ENCODE measurements at regions not wholly inside any gene's neighbourhood (a gene's known extent, or its start where the extent isn't known, plus 50 kb on each side); places are given as distances from the start of the nearest gene placed in this dataset.
A peak's percentile ranks its signal among the peaks of the same experiment; 100 is the strongest.

GRCh38 chr12:67019070-67019469 is 250.1 kb upstream of the CAND1 start (continued):
- no peak for TF ChIP-seq PRDM6 (tag by site-specific recombination; IDR thresholded peaks at IDR 0.05)
- no peak for TF ChIP-seq ZBTB44 (tag by site-specific recombination; IDR thresholded peaks at IDR 0.05)
- TF ChIP-seq ZNF658 (tag by site-specific recombination; IDR thresholded peaks at IDR 0.05) = no peak
- TF ChIP-seq ZNF707 (tag by site-specific recombination; IDR thresholded peaks at IDR 0.05) = no peak
- no peak for TF ChIP-seq AEBP2 (tag by site-specific recombination; IDR thresholded peaks at IDR 0.05; ENCODE audit: borderline replicate concordance)
- TF ChIP-seq ZNF223 (tag by site-specific recombination; IDR thresholded peaks at IDR 0.05) = no peak
- TF ChIP-seq ZNF19 (tag by site-specific recombination; IDR thresholded peaks at IDR 0.05; ENCODE audit: low read depth) = no peak
- no peak for TF ChIP-seq ZNF660 (tag by site-specific recombination; IDR thresholded peaks at IDR 0.05)

- Histone ChIP-seq H3K9me3 (ENCODE audit: control insufficient read depth, insufficient read depth, low read depth, low read length) (no peaks in the 10 kb centered on the region), H3K4me1 (ENCODE audit: control insufficient read depth, insufficient read depth, low read length) (peaks cover 9% of the 10 kb centered on the region), H3K36me3 (ENCODE audit: control insufficient read depth in 2 of 2, insufficient read depth in 1 of 2, low read length in 2 of 2) (no peaks in the 10 kb centered on the region), H3K27ac (ENCODE audit: extremely low read depth, low read depth, low read length) (no peak overlapping the region), H3K4me3 (ENCODE audit: low read depth, low read length) (no peak overlapping the region)
- POLR2A ChIA-PET = interaction anchor here (1.5 kb wide), 1 partner anchor 244 kb away, joined by 4 read pairs; the partner anchor contains the start of gene CAND1
- TF ChIP-seq OSR2 (tag by site-specific recombination; IDR thresholded peaks at IDR 0.05) = no peak
- TF ChIP-seq ZNF26 (tag by site-specific recombination; IDR thresholded peaks at IDR 0.05) = no peak
- no peak for TF ChIP-seq ZBTB6 (tag by site-specific recombination; IDR thresholded peaks at IDR 0.05)
- TF ChIP-seq ZNF660 (tag by site-specific recombination; IDR thresholded peaks at IDR 0.05) = peak; percentile 59; the same call in 1 of the 2 replicates
- TF ChIP-seq TSHZ1 (tag by site-specific recombination; IDR thresholded peaks at IDR 0.05; ENCODE audit: borderline replicate concordance) = no peak
- no peak for TF ChIP-seq EGR2 (tag by site-specific recombination; IDR thresholded peaks at IDR 0.05; ENCODE audit: low read depth)
- peak; percentile 31; the same call in 1 of the 2 replicates for TF ChIP-seq ZNF335 (tag by site-specific recombination; conservative IDR thresholded peaks at IDR 0.05)
- peak; percentile 60 for TF ChIP-seq ZNF654 (tag by site-specific recombination; IDR thresholded peaks at IDR 0.05; ENCODE audit: low read depth)
- 0 out of 2 replicates have a peak, but pooled peaks have one; percentile 12 for TF ChIP-seq ZNF366 (tag by site-specific recombination; conservative IDR thresholded peaks at IDR 0.05)
- TF ChIP-seq ZNF843 (tag by site-specific recombination; IDR thresholded peaks at IDR 0.05) = no peak
- TF ChIP-seq ZNF394 (tag by site-specific recombination; IDR thresholded peaks at IDR 0.05; ENCODE audit: borderline replicate concordance) = peak; percentile 18; the same call in 1 of the 2 replicates
- TF ChIP-seq CTCF (tag by site-specific recombination; IDR thresholded peaks at IDR 0.05) = peak; percentile 42; the same call in 1 of the 2 replicates
- TF ChIP-seq ZNF514 (tag by site-specific recombination; IDR thresholded peaks at IDR 0.05) = no peak
- CTCF ChIA-PET = interaction anchor here (0.8 to 2.3 kb wide), 19 partner anchors 8 to 252 kb away, joined by 3 to 11 read pairs (median 4); no protein-coding TSS in a partner anchor
These were observed 243.5 kb upstream of the CAND1 start for GRCh38 chr12:67025543-67026114.
